Mammary epithelial cell (primary cell): ENCODE measurements at regions not wholly inside any gene's neighbourhood (a gene's known extent, or its start where the extent isn't known, plus 50 kb on each side); places are given as distances from the start of the nearest gene placed in this dataset.

Experiments used
- CTCF ChIP-seq, 2 donors: IDR thresholded peaks in 1 of 2; conservative IDR thresholded peaks in 1 of 2; 2 replicates each; pipeline ENCODE4 v1.5.1; 2011 to 2012; ENCODE audit warnings: inconsistent platforms in 2 of 2, low read length in 2 of 2, mild to moderate bottlenecking in 2 of 2, control low read depth in 1 of 2, low read depth in 1 of 2; ENCODE audit not compliant: insufficient read depth in 1 of 2; ENCODE audit errors: extremely low read depth in 1 of 2
- EZH2 ChIP-seq: IDR thresholded peaks from 2 replicates; pipeline ENCODE4 v1.6.1; 2012; ENCODE audit warnings: low read length, inconsistent platforms, borderline replicate concordance

DNA sequence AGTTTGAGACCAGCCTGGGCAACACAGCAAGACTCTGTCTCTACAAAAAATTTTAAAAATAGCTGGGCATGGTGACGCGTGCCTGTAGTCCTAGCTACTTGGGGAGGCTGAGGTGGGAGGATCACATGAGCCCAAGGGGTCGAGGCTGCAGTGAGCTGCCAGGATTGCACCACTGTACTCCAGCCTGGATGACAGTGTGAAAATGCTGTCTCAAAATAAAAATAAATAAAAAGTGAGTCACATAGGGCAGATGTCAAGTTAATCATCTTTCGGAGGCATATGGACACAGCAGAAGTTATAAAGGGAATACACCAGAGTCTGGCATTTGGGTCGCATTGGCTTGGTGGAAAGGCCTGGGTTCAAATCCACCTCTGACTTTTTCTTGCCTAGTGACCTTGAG, 92.7 kb downstream of the PHETA1 start:
- TF ChIP-seq CTCF (conservative IDR thresholded peaks at IDR 0.05 in 1 of 2, IDR thresholded peaks at IDR 0.05 in 1 of 2; ENCODE audit: extremely low read depth in 1 of 2, insufficient read depth in 1 of 2, low read depth in 1 of 2, low read length in 2 of 2) = no peak
- TF ChIP-seq EZH2 = no peak
